K562 (cell line): ENCODE measurements at regions not wholly inside any gene's neighbourhood (a gene's known extent, or its start where the extent isn't known, plus 50 kb on each side); places are given as distances from the start of the nearest gene placed in this dataset.

Experiments
- BRCA1 ChIP-seq, 2 experiments: fragments of 450-650 bp in 1 of 2; sonication (generic) in 1 of 2; formaldehyde crosslinking in 1 of 2; IDR thresholded peaks; 2 replicates each; pipeline versions ENCODE4 v1.5.0 to v1.6.1; 2017 to 2020; ENCODE audit warnings: mild to moderate bottlenecking in 1 of 2, missing genetic modification reagents in 1 of 2
- CCNT2 ChIP-seq: IDR thresholded peaks from 2 replicates; pipeline ENCODE4 v1.6.1; 2011; ENCODE audit warnings: borderline replicate concordance, low read depth, mild to moderate bottlenecking, moderate library complexity, mixed read lengths, low read length; ENCODE audit not compliant: insufficient read length; ENCODE audit errors: extremely low read depth
- CREB5 ChIP-seq: fragments of 250-450 bp; sonication (Bioruptor Pico); IDR thresholded peaks from 2 replicates; pipeline ENCODE4 v1.5.0; 2020; ENCODE audit warnings: mild to moderate bottlenecking
- HES1 ChIP-seq: fragments of 450-650 bp; IDR thresholded peaks from 2 replicates; pipeline ENCODE4 v1.6.1; 2016; ENCODE audit warnings: low read depth, mild to moderate bottlenecking, moderate library complexity
- HNRNPH1 ChIP-seq: fragments of 200-400 bp; formaldehyde crosslinking; optimal IDR thresholded peaks from 2 replicates; pipeline ENCODE3; 2017; ENCODE audit warnings: low read depth, mild to moderate bottlenecking, low read length, moderate library complexity
- PHF20 ChIP-seq: fragments of 450-650 bp; IDR thresholded peaks from 2 replicates; pipeline ENCODE4 v1.6.1; 2018; ENCODE audit not compliant: partially characterized antibody
- PRDM10 ChIP-seq: fragments of 450-650 bp; IDR thresholded peaks from 2 replicates; pipeline ENCODE4 v1.6.1; 2018; ENCODE audit not compliant: partially characterized antibody
- REST ChIP-seq, 2 experiments: fragments of 450-650 bp; formaldehyde crosslinking in 1 of 2; IDR thresholded peaks; 2 replicates each; pipeline versions ENCODE4 v1.4.0 to v1.6.1; 2014 to 2020; ENCODE audit warnings: mild to moderate bottlenecking in 2 of 2, borderline replicate concordance in 1 of 2, low read depth in 1 of 2
- TCF15 ChIP-seq: fragments of 250-450 bp; sonication (Bioruptor Pico); IDR thresholded peaks from 2 replicates; pipeline ENCODE4 v1.8.0; 2022; ENCODE audit warnings: moderate library complexity, mild to moderate bottlenecking, inconsistent platforms
- TRIM28 ChIP-seq: fragments of 450-650 bp; IDR thresholded peaks from 2 replicates; pipeline ENCODE4 v1.6.1; 2017
- ZNF143 ChIP-seq: sonication (generic); formaldehyde crosslinking; IDR thresholded peaks from 2 replicates; pipeline ENCODE4 v1.9.0; 2022; ENCODE audit warnings: mild to moderate bottlenecking, missing genetic modification reagents
- ZNF239 ChIP-seq: fragments of 250-450 bp; sonication (Bioruptor Pico); IDR thresholded peaks from 2 replicates; pipeline ENCODE4 v1.4.0; 2020; ENCODE audit warnings: mild to moderate bottlenecking
- ZNF589 ChIP-seq: fragments of 200-800 bp; sonication (Bioruptor generic); IDR thresholded peaks from 2 replicates; pipeline ENCODE4 v1.6.1; 2016; ENCODE audit warnings: low read depth, missing genetic modification characterization, missing compliant biosample characterization

- TF ChIP-seq REST (IDR thresholded peaks at IDR 0.05; ENCODE audit: borderline replicate concordance) (no peak), REST (CRISPR knock-in tag; IDR thresholded peaks at IDR 0.05; ENCODE audit: low read depth) (peak; percentile 80), BRCA1 (IDR thresholded peaks at IDR 0.05) (no peak), BRCA1 (CRISPR knock-in tag; IDR thresholded peaks at IDR 0.05) (no peak), ZNF589 (CRISPR knock-in tag) (peak; percentile 98), TRIM28 (no peak), HES1 (peak; percentile 63; the same call in 1 of the 2 replicates), PRDM10 (peak; percentile 51), TCF15 (CRISPR knock-in tag) (peak; percentile 99), ZNF143 (no peak), CCNT2 (peak; percentile 52), HNRNPH1 (no peak), CREB5 (CRISPR knock-in tag) (peak; percentile 87), PHF20 (no peak), ZNF239 (CRISPR knock-in tag) (peak; percentile 94)
Measured at GRCh38 chr10:9825491-9826018, 1192.1 kb upstream of the CELF2 start (continued).
